ENCODE measurements at regions not wholly inside any gene's neighbourhood (a gene's known extent, or its start where the extent isn't known, plus 50 kb on each side); places are given as distances from the start of the nearest gene placed in this dataset.
A peak's percentile ranks its signal among the peaks of the same experiment; 100 is the strongest.
"Not testable (repeated sequence)": the region's sequence is repeated elsewhere in the genome, so short reads cannot be mapped to it uniquely, and the experiment has no call there.

GRCh38 chrX:74063426-74064155 is 211.1 kb upstream of the XIST start:
- no peak for DNase-seq

DNA sequence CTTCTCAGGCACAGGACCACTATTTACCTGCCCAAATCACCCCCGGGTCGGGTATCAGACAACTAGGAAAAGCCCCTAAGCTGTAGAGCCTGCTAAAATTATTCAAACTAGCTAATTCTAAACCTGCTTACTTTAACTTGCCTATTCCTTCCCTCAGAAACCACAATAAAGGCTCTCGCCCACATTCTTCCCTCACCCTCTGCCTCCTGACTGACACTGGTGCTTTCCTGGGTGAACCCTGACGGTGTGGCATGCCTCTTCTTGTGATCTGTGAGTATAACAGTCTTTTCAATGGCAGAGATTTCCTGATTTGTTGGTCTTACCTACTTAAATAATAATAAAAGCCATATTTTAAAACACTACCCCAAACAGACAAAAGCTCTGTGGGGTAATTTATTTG is 209.4 kb upstream of the XIST start:
- DNase-seq = no peak

DNA sequence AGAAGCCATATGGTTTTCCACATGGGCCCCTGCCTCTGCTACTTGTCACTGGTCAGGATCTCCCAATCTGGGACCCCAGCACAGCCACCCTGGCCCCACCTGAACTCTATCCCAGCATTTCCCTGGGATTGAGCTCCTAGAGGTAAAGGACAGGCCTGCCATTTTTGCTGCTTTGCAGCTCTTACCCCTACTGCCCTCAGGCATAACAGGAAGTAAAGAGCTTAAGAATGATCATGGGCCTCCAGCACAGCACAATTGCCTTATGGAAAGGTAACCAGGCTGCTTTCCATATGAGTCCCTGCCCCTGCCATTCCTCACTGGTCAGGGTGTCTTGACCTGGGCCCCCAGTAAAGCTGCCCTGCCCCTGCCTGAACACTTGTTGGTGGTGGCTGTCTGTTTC is 196.6 kb upstream of the XIST start:
- DNase-seq = no peak

DNA sequence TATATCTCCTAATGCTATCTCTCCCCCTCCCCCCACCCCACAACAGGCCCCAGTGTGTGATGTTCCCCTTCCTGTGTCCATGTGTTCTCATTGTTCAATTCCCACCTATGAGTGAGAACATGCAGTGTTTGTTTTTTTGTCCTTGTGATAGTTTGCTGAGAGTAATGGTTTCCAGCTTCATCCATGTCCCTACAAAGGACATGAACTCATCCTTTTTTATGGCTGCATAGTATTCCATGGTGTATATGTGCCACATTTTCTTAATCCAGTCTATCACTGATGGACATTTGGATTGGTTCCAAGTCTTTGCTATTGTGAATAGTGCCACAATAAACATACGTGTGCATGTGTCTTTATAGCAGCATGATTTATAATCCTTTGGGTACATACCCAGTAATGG is 181.6 kb upstream of the XIST start:
- not testable (repeated sequence) for DNase-seq

DNA sequence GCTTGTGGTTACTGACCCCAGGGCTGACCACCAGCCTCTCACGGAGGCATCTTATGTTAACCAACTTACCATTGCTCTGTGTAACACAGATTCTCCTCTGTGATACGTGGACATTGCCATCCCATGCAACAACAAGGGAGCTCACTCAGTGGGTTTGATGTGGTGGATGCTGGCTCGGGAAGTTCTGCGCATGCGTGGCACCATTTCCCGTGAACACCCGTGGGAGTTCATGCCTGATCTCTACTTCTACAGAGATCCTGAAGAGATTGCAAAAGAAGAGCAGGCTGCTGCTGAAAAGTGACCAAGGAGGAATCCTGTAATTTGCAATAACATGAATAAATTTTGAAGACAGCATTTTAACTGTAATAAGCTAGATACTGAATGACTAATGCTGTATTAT is 179.0 kb upstream of the XIST start:
- DNase-seq = not testable (repeated sequence)

GRCh38 chrX:74030766-74031165 is 178.3 kb upstream of the XIST start:
- not testable (repeated sequence) for DNase-seq

DNA sequence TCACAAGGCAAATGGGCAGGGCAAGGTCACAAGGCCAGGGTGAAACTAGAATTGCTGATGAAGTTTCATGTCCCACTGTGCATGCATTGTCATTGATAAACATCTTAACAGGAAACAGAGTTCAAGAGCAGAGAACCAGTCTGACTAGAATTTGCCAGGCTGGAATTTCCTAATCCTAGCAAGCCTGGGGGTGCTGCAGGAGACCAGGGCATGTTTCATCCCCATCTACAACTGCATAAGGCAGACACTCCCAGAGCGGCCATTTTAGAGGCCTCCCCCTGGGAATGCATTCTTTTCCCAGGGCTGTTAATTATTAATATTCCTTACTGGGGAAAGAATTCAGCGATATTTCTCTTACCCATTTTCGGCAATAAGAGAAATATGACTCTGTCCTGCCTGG is 172.6 kb upstream of the XIST start:
- not testable (repeated sequence) for DNase-seq

GRCh38 chrX:74023203-74023602 is 170.7 kb upstream of the XIST start:
- no peak for DNase-seq

GRCh38 chrX:74018253-74018652 is 165.7 kb upstream of the XIST start:
- DNase-seq = no peak

- DNase-seq = peak in 1 of 2 experiments; percentile 1
Measured at GRCh38 chrX:74015379-74016019, 163.0 kb upstream of the XIST start.

DNA sequence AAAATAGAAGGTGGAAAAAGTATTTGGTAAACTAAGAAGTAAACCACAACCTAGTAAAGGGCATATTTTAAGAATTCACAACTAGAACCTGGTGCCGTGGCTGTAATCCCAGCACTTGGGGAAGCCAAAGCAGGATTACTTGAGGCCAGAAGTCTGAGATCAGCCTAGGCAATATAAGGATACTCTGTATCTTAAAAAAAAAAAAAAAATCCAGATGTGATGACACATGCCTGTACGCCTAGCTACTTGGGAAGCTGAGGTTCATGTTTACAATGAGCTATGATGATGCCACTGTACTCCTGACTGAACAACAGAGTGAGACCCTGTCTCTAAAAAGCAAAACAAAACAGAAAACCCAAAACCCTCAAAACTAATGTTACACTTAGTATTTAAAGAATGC is 156.5 kb upstream of the XIST start:
- no peak for DNase-seq

- DNase-seq = no peak
Measured at GRCh38 chrX:73992019-73992418, 139.5 kb upstream of the XIST start.

DNA sequence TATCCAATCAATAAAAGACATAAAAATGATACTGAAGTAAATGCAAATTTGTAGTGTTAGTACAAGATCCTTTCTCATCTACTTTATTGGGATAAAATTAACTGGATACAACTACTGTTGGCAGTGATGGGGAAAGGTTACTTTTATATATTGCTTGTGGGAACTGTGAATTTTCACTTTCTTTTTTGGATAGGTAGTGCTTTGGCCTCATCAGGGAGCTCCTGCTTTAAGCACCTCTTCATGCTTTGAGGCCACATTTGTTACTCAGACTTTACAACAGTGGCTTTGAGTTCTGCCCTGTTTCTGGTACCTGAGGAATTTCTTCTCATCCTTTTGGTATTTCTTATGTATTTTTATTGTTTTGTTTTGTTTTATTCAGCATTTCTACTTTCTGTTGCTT is 134.7 kb upstream of the XIST start:
- DNase-seq = no peak

DNA sequence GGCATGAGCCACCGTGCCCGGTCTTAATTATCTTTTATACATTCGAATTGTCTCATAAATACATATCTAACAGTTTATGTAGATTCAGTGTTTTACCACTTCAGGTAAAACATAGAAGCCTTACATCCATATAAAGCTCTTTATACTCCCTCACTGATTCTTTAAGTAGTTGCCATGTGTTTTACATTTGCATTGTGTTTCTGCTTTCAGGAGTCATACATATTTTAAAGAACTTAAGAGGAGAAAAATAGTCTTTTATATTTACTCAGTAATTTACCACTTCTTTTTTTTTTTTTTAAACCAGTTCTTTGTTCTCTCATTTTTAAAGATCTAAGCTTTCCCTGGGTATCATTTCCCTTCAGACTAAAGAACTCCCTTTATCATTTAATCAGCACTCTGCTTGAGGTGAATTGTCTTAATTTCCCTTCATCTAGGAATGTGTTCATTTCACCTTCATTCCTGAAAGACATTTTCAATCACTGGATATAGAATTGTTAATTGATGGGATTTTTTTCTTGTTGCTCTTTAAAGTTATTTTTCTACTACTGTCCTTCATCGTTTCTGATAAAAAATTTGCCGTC is 127.1 kb upstream of the XIST start:
- DNase-seq = no peak

GRCh38 chrX:73977542-73978169 is 125.1 kb upstream of the XIST start:
- DNase-seq = no peak

DNA sequence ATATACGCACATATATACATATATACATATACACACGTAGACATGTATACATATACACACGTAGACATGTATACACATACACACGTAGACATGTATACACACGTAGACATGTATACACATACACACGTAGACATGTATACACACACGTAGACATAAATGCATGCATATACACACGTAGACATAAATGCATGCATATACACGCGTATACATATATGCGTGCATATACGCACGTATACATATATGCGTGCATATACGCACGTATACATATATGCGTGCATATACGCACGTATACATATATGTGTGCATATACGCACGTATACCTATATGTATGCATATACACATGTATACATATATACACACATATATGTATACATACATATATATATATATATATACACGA is 114.9 kb upstream of the XIST start:
- not testable (repeated sequence) for DNase-seq

- no peak for DNase-seq
Measured at GRCh38 chrX:73965833-73966232, 113.3 kb upstream of the XIST start.

- DNase-seq = no peak
Measured at GRCh38 chrX:73964579-73964978, 112.1 kb upstream of the XIST start.

DNA sequence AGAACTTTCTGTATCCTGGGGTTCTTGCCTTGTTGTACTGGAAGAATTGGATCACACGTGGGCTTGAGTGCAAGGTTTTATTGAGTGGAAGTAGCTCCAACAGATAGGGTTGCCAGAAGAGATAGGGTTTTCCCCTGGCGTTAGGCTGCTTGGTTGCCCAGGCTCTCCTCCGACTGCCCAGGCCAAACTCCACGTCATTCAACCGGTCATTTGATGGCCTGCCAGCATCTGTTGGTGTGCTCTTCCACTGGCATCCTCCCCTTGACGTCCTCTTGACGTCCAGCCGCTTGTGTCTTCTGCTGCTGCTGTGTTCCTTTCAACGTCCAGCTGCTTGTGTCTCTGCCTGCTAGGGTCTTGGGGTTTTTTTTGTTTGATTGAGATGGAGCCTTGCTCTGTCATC is 111.2 kb upstream of the XIST start:
- no peak for DNase-seq

- no peak for DNase-seq
Measured at GRCh38 chrX:73962948-73963347, 110.4 kb upstream of the XIST start.

DNA sequence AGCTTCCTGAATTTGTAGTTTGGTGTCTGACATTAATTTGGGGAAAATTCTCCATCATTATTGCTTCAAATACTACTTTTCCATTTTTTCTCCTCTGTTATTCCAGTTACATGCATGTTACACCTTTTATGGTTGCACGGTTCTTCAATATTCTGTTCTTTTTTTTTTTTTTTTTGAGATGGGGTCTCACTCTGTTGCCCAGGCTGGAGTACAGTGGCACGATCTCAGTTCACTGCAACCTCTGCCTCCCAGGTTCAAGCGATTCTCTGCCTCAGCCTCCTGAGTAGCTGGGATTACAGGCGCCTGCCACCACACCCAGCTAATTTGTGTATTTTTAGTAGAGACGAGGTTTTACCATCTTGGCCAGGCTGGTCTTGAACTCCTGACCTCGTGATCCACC is 109.4 kb upstream of the XIST start:
- DNase-seq = not testable (repeated sequence)

GRCh38 chrX:73944563-73944908 is 92.0 kb upstream of the XIST start:
- no peak for DNase-seq

GRCh38 chrX:73943693-73944562 is 91.4 kb upstream of the XIST start:
- DNase-seq = peak; percentile 46 to 74

Data from NCI-H187 (cell line).